ENCODE measurements at regions not wholly inside any gene's neighbourhood (a gene's known extent, or its start where the extent isn't known, plus 50 kb on each side); places are given as distances from the start of the nearest gene placed in this dataset.

DNA sequence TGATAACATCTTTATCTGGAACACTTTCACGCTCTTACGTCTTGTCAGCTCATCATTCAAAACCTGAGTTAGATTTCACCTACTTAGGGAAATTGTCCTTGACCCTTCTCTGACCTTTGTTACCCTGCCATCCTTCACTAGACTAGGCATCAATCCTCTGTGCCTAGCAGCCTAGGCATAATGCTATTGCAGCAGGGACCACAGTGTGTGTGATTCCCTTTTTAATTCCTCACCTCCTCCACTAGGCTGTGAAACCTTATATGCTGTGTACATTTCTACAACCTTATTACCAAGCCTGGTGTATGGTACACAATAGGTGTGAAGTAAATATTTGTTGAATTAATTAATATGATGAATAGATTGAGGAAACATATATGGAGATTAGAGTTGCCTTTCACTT, 66.7 kb upstream of the DEFB112 start:
- no TSS peak for BruUV-seq (replicated peaks)
- H3K27ac Mint-ChIP-seq (ENCODE audit: unreplicated experiment), result no peak overlapping the region
- Histone ChIP-seq H3K4me1 (no peaks in the 10 kb centered on the region), H3K36me3 (ENCODE audit: control insufficient read depth, insufficient read depth, low read length) (no peaks in the 10 kb centered on the region), H3K9me3 (no peaks in the 10 kb centered on the region), H3K4me3 (ENCODE audit: low read depth, low read length) (no peak overlapping the region), H3K27me3 (replicated peaks; ENCODE audit: control insufficient read depth, insufficient read depth, low read length) (no peaks in the 10 kb centered on the region)
- TF ChIP-seq, protein P1, sequence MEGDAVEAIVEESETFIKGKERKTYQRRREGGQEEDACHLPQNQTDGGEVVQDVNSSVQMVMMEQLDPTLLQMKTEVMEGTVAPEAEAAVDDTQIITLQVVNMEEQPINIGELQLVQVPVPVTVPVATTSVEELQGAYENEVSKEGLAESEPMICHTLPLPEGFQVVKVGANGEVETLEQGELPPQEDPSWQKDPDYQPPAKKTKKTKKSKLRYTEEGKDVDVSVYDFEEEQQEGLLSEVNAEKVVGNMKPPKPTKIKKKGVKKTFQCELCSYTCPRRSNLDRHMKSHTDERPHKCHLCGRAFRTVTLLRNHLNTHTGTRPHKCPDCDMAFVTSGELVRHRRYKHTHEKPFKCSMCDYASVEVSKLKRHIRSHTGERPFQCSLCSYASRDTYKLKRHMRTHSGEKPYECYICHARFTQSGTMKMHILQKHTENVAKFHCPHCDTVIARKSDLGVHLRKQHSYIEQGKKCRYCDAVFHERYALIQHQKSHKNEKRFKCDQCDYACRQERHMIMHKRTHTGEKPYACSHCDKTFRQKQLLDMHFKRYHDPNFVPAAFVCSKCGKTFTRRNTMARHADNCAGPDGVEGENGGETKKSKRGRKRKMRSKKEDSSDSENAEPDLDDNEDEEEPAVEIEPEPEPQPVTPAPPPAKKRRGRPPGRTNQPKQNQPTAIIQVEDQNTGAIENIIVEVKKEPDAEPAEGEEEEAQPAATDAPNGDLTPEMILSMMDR (IDR thresholded peaks at IDR 0.05; ENCODE audit: insufficient read depth in 1 of 2, low read depth in 1 of 2, low read length in 1 of 2, severe bottlenecking in 1 of 2, unreplicated experiment in 1 of 2), result no peak
- H3K36me3 Mint-ChIP-seq (ENCODE audit: insufficient read depth, unreplicated experiment), result no peaks in the 10 kb centered on the region
- H3K27me3 Mint-ChIP-seq (ENCODE audit: insufficient read depth, unreplicated experiment), result no peaks in the 10 kb centered on the region
- CTCF ChIA-PET, result no interaction called here
- no peaks in the 10 kb centered on the region for H3K4me1 Mint-ChIP-seq (ENCODE audit: low read depth, unreplicated experiment)
- no peaks in the 10 kb centered on the region for H3K9me3 Mint-ChIP-seq (ENCODE audit: unreplicated experiment)
- POLR2A ChIA-PET, result no interaction called here
- no peak for DNase-seq
- no peak overlapping the region for H3K4me3 Mint-ChIP-seq (ENCODE audit: unreplicated experiment)
- intact Hi-C loops (cut with micrococcal nuclease; ENCODE audit: unreplicated experiment), result no loop called here

- no TSS peak for BruUV-seq (replicated peaks)
- Histone ChIP-seq H3K4me1 (no peaks in the 10 kb centered on the region), H3K9me3 (no peaks in the 10 kb centered on the region), H3K4me3 (ENCODE audit: low read depth, low read length) (no peak overlapping the region), H3K27me3 (replicated peaks; ENCODE audit: control insufficient read depth, insufficient read depth, low read length) (no peaks in the 10 kb centered on the region), H3K36me3 (ENCODE audit: control insufficient read depth, insufficient read depth, low read length) (no peaks in the 10 kb centered on the region)
- Mint-ChIP-seq H3K9me3 (ENCODE audit: unreplicated experiment) (no peaks in the 10 kb centered on the region), H3K4me1 (ENCODE audit: low read depth, unreplicated experiment) (no peaks in the 10 kb centered on the region), H3K27ac (ENCODE audit: unreplicated experiment) (no peak overlapping the region), H3K36me3 (ENCODE audit: insufficient read depth, unreplicated experiment) (no peaks in the 10 kb centered on the region), H3K4me3 (ENCODE audit: unreplicated experiment) (no peak overlapping the region), H3K27me3 (ENCODE audit: insufficient read depth, unreplicated experiment) (no peaks in the 10 kb centered on the region)
- ChIA-PET CTCF (no interaction called here), POLR2A (no interaction called here)
- intact Hi-C loops (cut with micrococcal nuclease; ENCODE audit: unreplicated experiment), result no loop called here
- TF ChIP-seq, protein P1 (IDR thresholded peaks at IDR 0.05; ENCODE audit: insufficient read depth in 1 of 2, low read depth in 1 of 2, low read length in 1 of 2, severe bottlenecking in 1 of 2, unreplicated experiment in 1 of 2), result no peak
- no peak for DNase-seq
Measured at GRCh38 chr6:50116797-50117542, 67.2 kb upstream of the DEFB112 start.

DNA sequence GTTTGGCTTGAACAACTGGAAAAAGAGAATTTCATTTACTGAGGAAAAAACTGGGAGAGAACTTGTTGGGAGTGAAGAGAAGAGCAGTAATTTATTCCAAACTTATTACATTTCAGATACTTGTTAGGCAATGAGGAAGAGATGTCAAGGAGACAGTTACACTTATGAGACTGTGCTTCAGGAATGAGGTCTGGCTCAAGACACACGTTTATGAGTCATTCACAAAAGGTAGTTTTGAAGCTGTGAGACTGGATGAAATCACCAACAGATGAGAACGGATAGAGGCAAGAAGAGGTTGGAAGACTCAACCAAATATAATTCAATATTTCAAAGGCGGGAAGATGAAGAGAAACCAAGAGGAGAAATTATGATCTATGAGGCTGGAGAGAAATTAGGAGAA, 70.6 kb upstream of the DEFB112 start:
- POLR2A ChIA-PET, result no interaction called here
- intact Hi-C loops (cut with micrococcal nuclease; ENCODE audit: unreplicated experiment), result no loop called here
- no peaks in the 10 kb centered on the region for H3K9me3 Mint-ChIP-seq (ENCODE audit: unreplicated experiment)
- no peaks in the 10 kb centered on the region for H3K36me3 Mint-ChIP-seq (ENCODE audit: insufficient read depth, unreplicated experiment)
- Histone ChIP-seq H3K4me3 (ENCODE audit: low read depth, low read length) (no peak overlapping the region), H3K9me3 (no peaks in the 10 kb centered on the region), H3K4me1 (no peaks in the 10 kb centered on the region), H3K27me3 (replicated peaks; ENCODE audit: control insufficient read depth, insufficient read depth, low read length) (no peaks in the 10 kb centered on the region), H3K36me3 (ENCODE audit: control insufficient read depth, insufficient read depth, low read length) (no peaks in the 10 kb centered on the region)
- no peak for DNase-seq
- CTCF ChIA-PET, result no interaction called here
- BruUV-seq (replicated peaks), result no TSS peak
- no peak overlapping the region for H3K4me3 Mint-ChIP-seq (ENCODE audit: unreplicated experiment)
- H3K27ac Mint-ChIP-seq (ENCODE audit: unreplicated experiment), result no peak overlapping the region
- TF ChIP-seq, protein P1 (IDR thresholded peaks at IDR 0.05; ENCODE audit: insufficient read depth in 1 of 2, low read depth in 1 of 2, low read length in 1 of 2, severe bottlenecking in 1 of 2, unreplicated experiment in 1 of 2), result no peak
- H3K27me3 Mint-ChIP-seq (ENCODE audit: insufficient read depth, unreplicated experiment), result no peaks in the 10 kb centered on the region
- no peaks in the 10 kb centered on the region for H3K4me1 Mint-ChIP-seq (ENCODE audit: low read depth, unreplicated experiment)
